Esophagus squamous epithelium (tissue), 5 donors: ENCODE measurements at regions not wholly inside any gene's neighbourhood (a gene's known extent, or its start where the extent isn't known, plus 50 kb on each side); places are given as distances from the start of the nearest gene placed in this dataset.

ENCODE experiments used
- DNase-seq: peaks from one replicate; lab custom pipeline; 2025; lab: John Stamatoyannopoulos, UW
- H3K27ac ChIP-seq, 4 donors: fragments of 200-600 bp; sonication (generic); one replicate each; pipeline ENCODE4 v1.5.1; 2016 to 2019; ENCODE audit warnings: mild to moderate bottlenecking in 1 of 4
- H3K27me3 ChIP-seq, 4 donors: fragments of 200-600 bp; sonication (generic); 1 replicate in 3 of 4; 2 replicates in 1 of 4; pipeline versions ENCODE4 v1.5.1 to v1.6.0; 2017 to 2021; ENCODE audit warnings: antibody characterized with exemption in 1 of 4
- H3K36me3 ChIP-seq, 3 donors: fragments of 200-600 bp; sonication (generic); one replicate each; pipeline ENCODE4 v1.5.1; 2016 to 2019
- H3K4me1 ChIP-seq, 3 donors: fragments of 200-600 bp; sonication (generic); one replicate each; pipeline ENCODE4 v1.5.1; 2017 to 2019
- H3K4me3 ChIP-seq, 4 donors: fragments of 200-600 bp; sonication (generic); 1 replicate in 3 of 4; 2 replicates in 1 of 4; pipeline ENCODE4 v1.5.1; 2016 to 2019; ENCODE audit warnings: mild to moderate bottlenecking in 2 of 4, moderate library complexity in 1 of 4
- H3K9me3 ChIP-seq, 3 donors: fragments of 200-600 bp; sonication (generic); one replicate each; pipeline ENCODE4 v1.5.1; 2016 to 2019
- CTCF ChIP-seq, 6 experiments: fragments of 450-650 bp in 4 of 6; fragments of 200-600 bp in 2 of 6; sonication (generic) in 2 of 6; IDR thresholded peaks; one replicate each; pipeline ENCODE4 v1.5.1; 2016 to 2019; ENCODE audit warnings: antibody characterized with exemption in 6 of 6, mild to moderate bottlenecking in 4 of 6, moderate library complexity in 4 of 6
- POLR2A ChIP-seq, 4 donors: fragments of 450-650 bp; IDR thresholded peaks; one replicate each; pipeline ENCODE4 v1.6.1; 2017; ENCODE audit warnings: antibody characterized with exemption in 4 of 4, mild to moderate bottlenecking in 4 of 4, moderate library complexity in 3 of 4
- WGBS, 2 donors: methylation state at CpG; one replicate each; pipeline ENCODE4 v1.1.5; 2018; 5-methylcytosine and 5-hydroxymethylcytosine counted together
- intact Hi-C: fragments of 100-400 bp; cut with DNase I; formaldehyde crosslinking; loops from one replicate; pipeline ENCODE4 v1.15.0; 2022
- donor health status: DM: yes; HTN: yes; CAD: no.

GRCh38 chr20:16191496-16191895, 381.8 kb downstream of the KIF16B start:
- Histone ChIP-seq H3K4me3 (no peak overlapping the region), H3K36me3 (no peaks in the 10 kb centered on the region), H3K9me3 (no peaks in the 10 kb centered on the region), H3K27ac (no peak overlapping the region), H3K27me3 (no peaks in the 10 kb centered on the region), H3K4me1 (no peaks in the 10 kb centered on the region)
- intact Hi-C loops = no loop called here
- 58 to 67% methylated on average over 1 to 2 of the region's 2 CpGs for WGBS, 2 donors
- no peak for DNase-seq
- TF ChIP-seq CTCF (IDR thresholded peaks at IDR 0.05) (no peak), POLR2A (IDR thresholded peaks at IDR 0.05) (no peak)

DNA sequence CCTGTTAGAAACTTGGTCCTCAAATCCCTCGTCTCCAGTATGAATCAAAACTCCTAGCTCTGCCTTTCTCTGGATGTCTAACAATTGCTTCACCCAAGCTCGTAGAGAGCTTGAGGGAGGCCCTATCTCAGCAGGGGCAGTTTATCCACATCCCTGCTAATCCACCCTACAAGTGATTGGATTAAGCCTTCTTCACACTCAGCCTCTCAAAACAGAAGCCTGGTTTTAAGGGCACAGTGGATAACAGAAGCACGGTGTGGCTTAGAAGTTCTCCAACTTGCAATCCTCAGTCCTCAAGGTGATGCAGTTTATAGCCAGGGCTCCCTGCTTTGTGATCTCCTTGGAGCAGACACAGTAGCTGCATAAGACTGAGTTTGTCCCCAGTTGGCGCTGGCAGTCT, 383.9 kb downstream of the KIF16B start:
- intact Hi-C loops = no loop called here
- Histone ChIP-seq H3K36me3 (no peaks in the 10 kb centered on the region), H3K4me3 (no peak overlapping the region), H3K4me1 (no peaks in the 10 kb centered on the region), H3K9me3 (no peaks in the 10 kb centered on the region), H3K27ac (no peak overlapping the region), H3K27me3 (no peaks in the 10 kb centered on the region)
- no peak for TF ChIP-seq CTCF (IDR thresholded peaks at IDR 0.05)
- WGBS, 2 donors = 57 to 66% methylated on average over 4 of the region's 4 CpGs
- DNase-seq = no peak

- H3K27ac ChIP-seq = no peak overlapping the region
- intact Hi-C loops = no loop called here
- no peaks in the 10 kb centered on the region for H3K27me3 ChIP-seq
- DNase-seq = no peak
- H3K4me3 ChIP-seq = no peak overlapping the region
- H3K9me3 ChIP-seq = no peaks in the 10 kb centered on the region
- no peaks in the 10 kb centered on the region for H3K4me1 ChIP-seq
- H3K36me3 ChIP-seq = no peaks in the 10 kb centered on the region
- TF ChIP-seq CTCF (IDR thresholded peaks at IDR 0.05) (no peak), POLR2A (IDR thresholded peaks at IDR 0.05) (no peak)
- 79 to 81% methylated on average over 2 of the region's 2 CpGs for WGBS, 2 donors
These were observed 385.2 kb downstream of the KIF16B start for GRCh38 chr20:16187956-16188616.

DNA sequence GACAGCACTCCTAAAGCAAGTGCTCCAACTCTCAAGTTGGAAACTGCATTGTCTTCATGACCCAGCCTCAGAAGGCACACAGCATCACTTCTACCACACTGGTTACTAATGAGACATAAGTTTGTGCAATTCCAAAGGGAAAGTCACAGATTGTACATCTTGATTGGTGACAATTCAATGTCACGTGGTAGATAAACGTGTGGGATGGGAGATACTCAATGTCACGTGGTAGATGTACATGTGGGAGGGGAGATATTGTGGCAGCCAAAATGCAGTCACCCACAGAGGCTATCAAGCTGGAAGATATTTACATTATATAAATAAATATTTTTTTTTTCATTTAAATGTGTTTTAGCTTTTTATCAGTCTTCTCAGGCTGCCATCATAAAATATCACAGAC, 393.3 kb downstream of the KIF16B start:
- intact Hi-C loops = no loop called here
- Histone ChIP-seq H3K27me3 (no peaks in the 10 kb centered on the region), H3K4me3 (no peak overlapping the region), H3K36me3 (no peaks in the 10 kb centered on the region), H3K4me1 (no peaks in the 10 kb centered on the region), H3K9me3 (no peaks in the 10 kb centered on the region), H3K27ac (no peak overlapping the region)
- TF ChIP-seq CTCF (IDR thresholded peaks at IDR 0.05) (no peak), POLR2A (IDR thresholded peaks at IDR 0.05) (no peak)
- WGBS, 2 donors = 78 to 79% methylated on average over 3 of the region's 3 CpGs
- DNase-seq = no peak

DNA sequence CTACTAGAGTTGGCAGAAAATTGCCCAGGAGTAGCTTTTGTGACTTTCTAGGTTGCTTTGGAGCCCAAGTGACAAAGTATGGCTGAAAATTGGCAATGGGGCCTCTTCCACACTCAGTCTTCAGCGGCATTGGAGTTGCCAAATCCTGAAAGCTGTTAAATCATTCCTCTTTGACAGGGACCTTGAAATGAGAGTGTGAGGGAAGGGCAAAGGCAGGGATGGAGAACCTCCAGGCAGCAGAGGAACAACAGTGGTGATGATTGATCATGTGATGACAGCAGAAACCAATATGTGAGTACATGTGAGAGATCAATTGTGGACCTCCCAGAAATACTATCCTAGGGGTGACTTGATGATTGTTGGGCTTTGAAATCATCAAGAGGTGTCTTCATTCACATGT, 393.9 kb downstream of the KIF16B start:
- Histone ChIP-seq H3K4me1 (no peaks in the 10 kb centered on the region), H3K36me3 (no peaks in the 10 kb centered on the region), H3K9me3 (no peaks in the 10 kb centered on the region), H3K27me3 (no peaks in the 10 kb centered on the region), H3K4me3 (no peak overlapping the region), H3K27ac (no peak overlapping the region)
- DNase-seq = no peak
- intact Hi-C loops = no loop called here
- WGBS, 2 donors = 57 to 63% methylated on average over 1 of the region's 1 CpG
- TF ChIP-seq POLR2A (IDR thresholded peaks at IDR 0.05) = no peak
